ENCODE measurements at regions not wholly inside any gene's neighbourhood (a gene's known extent, or its start where the extent isn't known, plus 50 kb on each side); places are given as distances from the start of the nearest gene placed in this dataset.

DNA sequence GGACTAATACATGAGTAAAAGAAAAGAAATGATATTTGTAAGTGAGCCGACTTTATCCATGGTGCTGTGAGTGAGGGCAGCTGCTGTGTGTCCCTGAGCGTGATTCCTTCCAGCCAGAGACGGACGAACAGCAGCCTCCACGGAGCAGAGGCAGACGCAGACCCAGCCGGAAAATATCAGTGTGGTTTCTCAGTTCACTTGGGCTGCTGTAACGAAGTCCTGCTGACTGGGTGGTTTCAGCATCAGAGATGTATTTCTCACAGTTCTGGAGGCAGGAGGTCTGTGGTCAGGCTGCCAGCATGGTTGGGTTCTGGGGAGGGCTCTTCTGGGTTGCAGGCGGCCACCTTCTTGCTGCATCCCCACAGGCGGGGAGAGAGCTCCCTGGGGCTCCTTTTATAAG lies 375.6 kb downstream of the GLRX3 start:
- dilution Hi-C loops (cut with HindIII; ENCODE audit: low sequenced_read_pairs, unreplicated experiment), result no loop called here
- BruUV-seq (replicated peaks), result no TSS peak

More for the DNA sequence above, 375.6 kb downstream of the GLRX3 start:
- Histone ChIP-seq H2BK20ac (ENCODE audit: low read depth, low read length) (no peak overlapping the region), H3K4ac (ENCODE audit: low read depth, low read length) (no peak overlapping the region), H4K8ac (ENCODE audit: low read depth in 2 of 2, low read length in 2 of 2) (no peak overlapping the region), H2AFZ (replicated peaks; ENCODE audit: low read length, poor library complexity) (no peak overlapping the region), H3K14ac (replicated peaks; ENCODE audit: low read depth, low read length) (no peak overlapping the region), H2AK5ac (ENCODE audit: low read depth, low read length) (no peak overlapping the region), H3K36me3 (ENCODE audit: control insufficient read depth, insufficient read depth, low read length) (no peaks in the 10 kb centered on the region), H3K79me1 (ENCODE audit: low read depth in 1 of 2, low read length in 2 of 2) (no peaks in the 10 kb centered on the region), H3K4me2 (ENCODE audit: low read depth, low read length) (no peak overlapping the region), H2BK5ac (ENCODE audit: low read depth, low read length, poor library complexity, severe bottlenecking) (no peak overlapping the region), H2BK120ac (ENCODE audit: low read depth, low read length) (no peak overlapping the region), H3K27me3 (ENCODE audit: control insufficient read depth, insufficient read depth, low read length) (no peaks in the 10 kb centered on the region), H3K4me1 (ENCODE audit: control insufficient read depth, insufficient read depth, low read length) (no peaks in the 10 kb centered on the region), H4K5ac (ENCODE audit: low read depth, low read length) (no peak overlapping the region), H3K9me3 (ENCODE audit: control insufficient read depth, insufficient read depth, low read length) (peaks cover 63% of the 10 kb centered on the region), H3K18ac (ENCODE audit: low read depth, low read length) (no peak overlapping the region), H3K9me1 (ENCODE audit: insufficient read depth, low read length) (no peaks in the 10 kb centered on the region), H3K56ac (ENCODE audit: extremely low read depth, insufficient read depth, low read length) (no peak overlapping the region), H2AK9ac (replicated peaks; ENCODE audit: low read depth, low read length, poor library complexity) (no peak overlapping the region), H3K4me3 (ENCODE audit: insufficient read depth, low read depth, low read length) (no peak overlapping the region), H4K20me1 (ENCODE audit: insufficient read depth, low read length) (no peaks in the 10 kb centered on the region), H4K91ac (ENCODE audit: insufficient read depth, low read depth, low read length) (no peak overlapping the region), H3K27ac (ENCODE audit: insufficient read depth, low read length) (no peak overlapping the region), H2BK15ac (ENCODE audit: low read depth, low read length) (no peak overlapping the region), H3K23ac (ENCODE audit: low read depth, low read length) (no peak overlapping the region), H3K9ac (ENCODE audit: low read depth, low read length) (no peak overlapping the region)
- intact Hi-C loops (cut with micrococcal nuclease), result no loop called here
- ATAC-seq (ENCODE audit: low read depth) (no peak), DNase-seq (no peak)
- CTCF ChIA-PET, result no interaction called here
- TF ChIP-seq MAZ (IDR thresholded peaks at IDR 0.05; ENCODE audit: borderline replicate concordance, low read depth, low read length) (no peak), BHLHE40 (IDR thresholded peaks at IDR 0.05; ENCODE audit: low read depth, low read length) (no peak), CHD1 (IDR thresholded peaks at IDR 0.05; ENCODE audit: low read depth, low read length) (no peak), FOS (IDR thresholded peaks at IDR 0.05; ENCODE audit: low read depth, low read length) (no peak), MXI1 (IDR thresholded peaks at IDR 0.05; ENCODE audit: borderline replicate concordance, low read depth, low read length) (no peak), RAD21 (IDR thresholded peaks at IDR 0.05; ENCODE audit: low read length) (no peak), SMC3 (IDR thresholded peaks at IDR 0.05; ENCODE audit: low read depth, low read length) (no peak), RCOR1 (IDR thresholded peaks at IDR 0.05; ENCODE audit: insufficient replicate concordance, low read length) (no peak), MAFK (IDR thresholded peaks at IDR 0.05; ENCODE audit: low read depth, low read length) (no peak), NFE2L2 (IDR thresholded peaks at IDR 0.05; ENCODE audit: low read depth, low read length) (no peak), RFX5 (IDR thresholded peaks at IDR 0.05; ENCODE audit: low read depth, low read length) (no peak), POLR2A (IDR thresholded peaks at IDR 0.05; ENCODE audit: low read depth, low read length) (no peak)
- TF ChIP-seq, protein P1, sequence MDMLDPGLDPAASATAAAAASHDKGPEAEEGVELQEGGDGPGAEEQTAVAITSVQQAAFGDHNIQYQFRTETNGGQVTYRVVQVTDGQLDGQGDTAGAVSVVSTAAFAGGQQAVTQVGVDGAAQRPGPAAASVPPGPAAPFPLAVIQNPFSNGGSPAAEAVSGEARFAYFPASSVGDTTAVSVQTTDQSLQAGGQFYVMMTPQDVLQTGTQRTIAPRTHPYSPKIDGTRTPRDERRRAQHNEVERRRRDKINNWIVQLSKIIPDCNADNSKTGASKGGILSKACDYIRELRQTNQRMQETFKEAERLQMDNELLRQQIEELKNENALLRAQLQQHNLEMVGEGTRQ (IDR thresholded peaks at IDR 0.05; ENCODE audit: low read depth, low read length), result no peak
- TF ChIP-seq, protein P2, sequence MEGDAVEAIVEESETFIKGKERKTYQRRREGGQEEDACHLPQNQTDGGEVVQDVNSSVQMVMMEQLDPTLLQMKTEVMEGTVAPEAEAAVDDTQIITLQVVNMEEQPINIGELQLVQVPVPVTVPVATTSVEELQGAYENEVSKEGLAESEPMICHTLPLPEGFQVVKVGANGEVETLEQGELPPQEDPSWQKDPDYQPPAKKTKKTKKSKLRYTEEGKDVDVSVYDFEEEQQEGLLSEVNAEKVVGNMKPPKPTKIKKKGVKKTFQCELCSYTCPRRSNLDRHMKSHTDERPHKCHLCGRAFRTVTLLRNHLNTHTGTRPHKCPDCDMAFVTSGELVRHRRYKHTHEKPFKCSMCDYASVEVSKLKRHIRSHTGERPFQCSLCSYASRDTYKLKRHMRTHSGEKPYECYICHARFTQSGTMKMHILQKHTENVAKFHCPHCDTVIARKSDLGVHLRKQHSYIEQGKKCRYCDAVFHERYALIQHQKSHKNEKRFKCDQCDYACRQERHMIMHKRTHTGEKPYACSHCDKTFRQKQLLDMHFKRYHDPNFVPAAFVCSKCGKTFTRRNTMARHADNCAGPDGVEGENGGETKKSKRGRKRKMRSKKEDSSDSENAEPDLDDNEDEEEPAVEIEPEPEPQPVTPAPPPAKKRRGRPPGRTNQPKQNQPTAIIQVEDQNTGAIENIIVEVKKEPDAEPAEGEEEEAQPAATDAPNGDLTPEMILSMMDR (conservative IDR thresholded peaks at IDR 0.05; ENCODE audit: low read depth, low read length), result no peak
- 20% methylated on average over 2 of the region's 10 CpGs; no CpG with 5 or more reads in 1 of the 2 experiments for WGBS, 2 experiments (ENCODE audit: extremely low coverage in 2 of 2, insufficient read length in 1 of 2)
- in situ Hi-C loops (cut with MboI; ENCODE audit: low sequenced_read_pairs), result no loop called here
- POLR2A ChIA-PET (ENCODE audit: unreplicated experiment), result no interaction called here
